GM10266 (cell line): ENCODE measurements at regions not wholly inside any gene's neighbourhood (a gene's known extent, or its start where the extent isn't known, plus 50 kb on each side); places are given as distances from the start of the nearest gene placed in this dataset.

ENCODE experiments used
- DNase-seq: peaks from one replicate; pipeline ENCODE4 v3.0.0; 2012; ENCODE audit errors: extremely low spot score
- CTCF ChIP-seq: IDR thresholded peaks from 2 replicates; pipeline ENCODE4 v1.5.1; 2012; ENCODE audit warnings: mild to moderate bottlenecking, low read depth; ENCODE audit not compliant: control insufficient read depth, insufficient read depth; ENCODE audit errors: missing control alignments

DNA sequence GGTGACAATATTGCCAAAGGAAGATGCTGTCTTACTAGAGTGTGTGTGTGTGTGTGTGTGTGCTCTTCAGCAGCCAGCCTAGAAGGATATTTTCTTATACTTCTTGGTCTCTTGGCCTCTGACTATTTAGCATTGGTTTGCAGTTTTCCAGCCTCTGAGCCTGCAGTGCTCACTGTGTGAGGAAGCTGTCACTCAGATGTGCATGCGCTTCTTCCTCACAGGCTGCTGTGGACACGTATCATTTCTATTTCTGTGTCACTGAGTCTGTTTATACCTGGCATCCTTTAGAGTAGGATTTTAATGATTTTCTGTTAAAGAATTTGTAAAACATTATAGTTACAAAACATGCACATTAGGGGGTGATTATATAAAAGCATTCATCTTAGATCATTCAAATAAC is 83.3 kb downstream of the ALDH8A1 start:
- TF ChIP-seq CTCF: no peak
- no peak for DNase-seq

DNA sequence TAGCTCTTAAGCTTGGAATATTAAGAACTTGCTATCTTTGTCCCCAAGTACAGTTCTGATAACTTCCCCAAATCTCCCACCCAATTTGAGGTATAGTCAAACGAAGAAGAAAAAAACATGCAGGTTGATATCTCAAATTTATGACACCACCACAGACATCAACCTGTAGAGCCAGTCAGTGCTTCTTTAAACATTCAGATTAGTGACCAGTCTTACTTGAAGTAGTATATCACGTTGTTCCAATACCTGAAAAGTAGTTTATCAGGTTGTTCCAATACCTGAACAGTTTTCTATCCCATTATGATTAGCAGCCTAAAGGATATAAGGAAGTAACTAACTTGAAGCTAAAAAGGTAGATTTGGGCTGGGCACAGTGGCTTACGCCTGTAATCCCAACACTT is 85.3 kb downstream of the ALDH8A1 start:
- no peak for TF ChIP-seq CTCF
- no peak for DNase-seq

DNA sequence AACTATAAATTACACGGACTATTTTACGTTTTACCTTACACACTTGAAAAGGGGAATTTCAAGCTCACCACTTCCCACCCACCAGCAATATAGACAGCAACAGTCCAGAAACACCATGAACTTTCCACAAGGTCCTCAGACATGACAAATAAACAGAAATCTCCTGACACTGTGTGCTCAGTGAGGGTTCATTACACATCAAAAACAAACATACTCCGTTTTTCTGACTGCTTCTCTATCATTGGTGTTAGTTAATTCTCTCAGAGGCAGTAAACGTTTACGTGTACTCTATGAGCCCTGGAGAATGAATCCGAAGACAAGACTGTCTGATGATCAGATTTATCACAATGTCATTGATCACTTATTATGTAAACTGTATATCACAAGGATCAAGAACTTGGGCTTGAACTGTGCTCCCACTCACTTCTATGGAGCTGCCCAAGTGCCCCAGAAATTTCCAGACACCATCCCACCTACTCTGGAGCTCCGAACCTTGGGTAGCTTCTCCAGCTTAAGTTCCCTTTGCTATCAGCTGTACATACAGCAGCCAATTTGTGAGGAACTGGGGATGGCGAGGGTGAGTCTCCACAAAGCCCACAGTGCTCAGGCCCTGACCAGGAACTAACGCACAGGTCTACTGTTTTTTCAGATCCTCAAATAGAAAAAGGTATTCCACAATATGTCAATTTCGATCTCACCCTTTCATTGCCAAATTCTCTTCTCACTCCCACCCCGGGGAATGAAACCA is 86.0 kb downstream of the ALDH8A1 start:
- no peak for TF ChIP-seq CTCF
- DNase-seq: no peak

GRCh38 chr6:134854366-134854765 is 95.5 kb downstream of the ALDH8A1 start:
- no peak for TF ChIP-seq CTCF

GRCh38 chr6:134853111-134854055 is 96.5 kb downstream of the ALDH8A1 start:
- DNase-seq: no peak
- TF ChIP-seq CTCF: no peak

More at GRCh38 chr6:134854366-134854765, 95.5 kb downstream of the ALDH8A1 start:
- no peak for DNase-seq

DNA sequence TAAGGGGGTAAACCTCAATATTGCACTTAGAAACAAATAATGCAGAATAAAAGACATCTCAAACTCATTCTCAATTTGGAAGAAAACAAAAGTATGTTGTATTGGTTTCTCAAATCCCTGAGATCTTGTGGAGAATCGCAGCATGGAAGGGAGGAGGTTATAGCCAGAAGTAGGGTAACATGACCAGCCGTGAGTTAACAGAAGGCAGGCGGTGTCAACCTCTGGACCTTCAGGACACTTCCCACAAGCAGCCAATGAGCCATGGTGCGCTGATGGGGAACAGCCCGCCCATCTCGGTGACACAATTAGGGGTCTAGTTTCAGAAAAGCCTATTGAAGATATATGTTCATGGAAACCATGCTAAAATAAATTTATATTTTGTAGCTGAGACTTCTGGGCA is 98.4 kb downstream of the ALDH8A1 start:
- no peak for DNase-seq

More for the DNA sequence above, 98.4 kb downstream of the ALDH8A1 start:
- TF ChIP-seq CTCF: no peak
